ENCODE measurements at regions not wholly inside any gene's neighbourhood (a gene's known extent, or its start where the extent isn't known, plus 50 kb on each side); places are given as distances from the start of the nearest gene placed in this dataset.

GRCh38 chr6:27838058-27838944 is 73.9 kb downstream of the OR2B2 start:
- TF ChIP-seq PBX3 (CRISPR knock-in tag; IDR thresholded peaks at IDR 0.05; ENCODE audit: borderline replicate concordance) (no peak), USF2 (IDR thresholded peaks at IDR 0.05; ENCODE audit: low read depth, low read length) (no peak), USF2 (CRISPR knock-in tag; IDR thresholded peaks at IDR 0.05; ENCODE audit: borderline replicate concordance) (no peak), ZNF501 (CRISPR knock-in tag; IDR thresholded peaks at IDR 0.05) (peak; percentile 81), GABPB1 (CRISPR knock-in tag; IDR thresholded peaks at IDR 0.05) (peak; percentile 78), CTCF (CRISPR knock-in tag; IDR thresholded peaks at IDR 0.05) (no peak), ESRRA (CRISPR knock-in tag; IDR thresholded peaks at IDR 0.05; ENCODE audit: low read depth) (no peak), ZNF781 (CRISPR knock-in tag; IDR thresholded peaks at IDR 0.05; ENCODE audit: borderline replicate concordance, not compliant biosample characterization) (no peak), ZNF281 (CRISPR knock-in tag; IDR thresholded peaks at IDR 0.05; ENCODE audit: borderline replicate concordance) (no peak; the same call in 1 of the 2 replicates), ZNF280D (CRISPR knock-in tag; IDR thresholded peaks at IDR 0.05) (no peak; the same call in 1 of the 2 replicates), ZNF513 (CRISPR knock-in tag; conservative IDR thresholded peaks at IDR 0.05) (peak; percentile 93), TAF1 (CRISPR knock-in tag; IDR thresholded peaks at IDR 0.05) (peak; percentile 82)

Measured in HepG2 (cell line).